Fibroblast of skin of left biceps (primary cell): ENCODE measurements at regions not wholly inside any gene's neighbourhood (a gene's known extent, or its start where the extent isn't known, plus 50 kb on each side); places are given as distances from the start of the nearest gene placed in this dataset.
"Not testable (repeated sequence)": the region's sequence is repeated elsewhere in the genome, so short reads cannot be mapped to it uniquely, and the experiment has no call there.

ENCODE experiments used
- DNase-seq, 2 experiments: peaks; one replicate each; pipeline ENCODE4 v3.0.0-alpha.2; 2013; ENCODE audit warnings: low read depth in 2 of 2

- no peak for DNase-seq
Observed at GRCh38 chr3:73179601-73180000, 118.1 kb downstream of the EBLN2 start.

- DNase-seq = no peak
Observed at GRCh38 chr3:73186741-73187140, 125.3 kb downstream of the EBLN2 start.

- no peak for DNase-seq
Observed at GRCh38 chr3:73187328-73187727, 125.9 kb downstream of the EBLN2 start.

GRCh38 chr3:73188707-73189106, 127.2 kb downstream of the EBLN2 start:
- DNase-seq = no peak

GRCh38 chr3:73192036-73192738, 130.7 kb downstream of the EBLN2 start:
- DNase-seq = no peak

GRCh38 chr3:73193943-73194342, 132.5 kb downstream of the EBLN2 start:
- DNase-seq = not testable (repeated sequence)

GRCh38 chr3:73197187-73197586, 135.7 kb downstream of the EBLN2 start:
- DNase-seq = no peak

GRCh38 chr3:73203101-73203500, 141.6 kb downstream of the EBLN2 start:
- DNase-seq = no peak

- DNase-seq = no peak
Observed at GRCh38 chr3:73203633-73204032, 142.2 kb downstream of the EBLN2 start.

GRCh38 chr3:73204841-73205240, 143.4 kb downstream of the EBLN2 start:
- DNase-seq = no peak

GRCh38 chr3:73206030-73206429, 144.6 kb downstream of the EBLN2 start:
- DNase-seq = no peak

GRCh38 chr3:73207946-73208440, 146.5 kb downstream of the EBLN2 start:
- DNase-seq = no peak

GRCh38 chr3:73210759-73211158, 149.3 kb downstream of the EBLN2 start:
- no peak for DNase-seq

GRCh38 chr3:73212683-73213082, 151.2 kb downstream of the EBLN2 start:
- DNase-seq = no peak

- peak; percentile 25 to 29 for DNase-seq
Observed at GRCh38 chr3:73213896-73214295, 152.4 kb downstream of the EBLN2 start.

GRCh38 chr3:73214846-73215245, 153.4 kb downstream of the EBLN2 start:
- DNase-seq = peak; percentile 21 to 25

- DNase-seq = peak; percentile 41 to 54
Observed at GRCh38 chr3:73215281-73215680, 153.8 kb downstream of the EBLN2 start.

GRCh38 chr3:73215901-73216300, 154.4 kb downstream of the EBLN2 start:
- no peak for DNase-seq

GRCh38 chr3:73216310-73216709, 154.9 kb downstream of the EBLN2 start:
- no peak for DNase-seq

- DNase-seq = no peak
Observed at GRCh38 chr3:73222126-73222525, 160.7 kb downstream of the EBLN2 start.

GRCh38 chr3:73225146-73225855, 163.8 kb downstream of the EBLN2 start:
- DNase-seq = no peak

- no peak for DNase-seq
Observed at GRCh38 chr3:73225991-73226390, 164.5 kb downstream of the EBLN2 start.

- no peak for DNase-seq
Observed at GRCh38 chr3:73228000-73228399, 166.5 kb downstream of the EBLN2 start.
